GM19438 (cell line): ENCODE measurements at regions not wholly inside any gene's neighbourhood (a gene's known extent, or its start where the extent isn't known, plus 50 kb on each side); places are given as distances from the start of the nearest gene placed in this dataset.
"Not testable (repeated sequence)": the region's sequence is repeated elsewhere in the genome, so short reads cannot be mapped to it uniquely, and the experiment has no call there.

Source experiments
- ATAC-seq: cut with Tn5 transposase; IDR thresholded peaks from one replicate; pipeline ENCODE4 v1.9.1; 2021; ENCODE audit warnings: low read depth; ENCODE audit not compliant: unreplicated experiment

DNA sequence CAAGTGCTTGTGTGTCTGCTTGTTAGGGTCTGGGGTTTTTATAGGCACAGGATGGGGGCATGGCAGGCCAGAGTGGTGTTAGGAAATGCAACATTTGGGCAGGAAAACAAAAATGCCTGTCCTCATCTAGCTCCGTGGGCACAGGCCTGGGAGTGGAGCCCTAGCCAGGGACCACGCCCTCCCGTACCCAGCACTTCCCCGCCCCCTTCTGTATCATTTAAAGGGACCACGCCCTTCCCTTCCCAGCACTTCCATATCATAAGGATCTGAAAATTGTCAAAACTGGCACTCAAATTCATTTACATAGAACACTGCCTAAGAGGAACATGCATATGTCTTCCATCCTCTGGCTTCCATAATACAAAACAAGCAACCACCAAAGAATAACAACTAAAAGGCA is 185.8 kb downstream of the B3GLCT start:
- ATAC-seq: no peak

DNA sequence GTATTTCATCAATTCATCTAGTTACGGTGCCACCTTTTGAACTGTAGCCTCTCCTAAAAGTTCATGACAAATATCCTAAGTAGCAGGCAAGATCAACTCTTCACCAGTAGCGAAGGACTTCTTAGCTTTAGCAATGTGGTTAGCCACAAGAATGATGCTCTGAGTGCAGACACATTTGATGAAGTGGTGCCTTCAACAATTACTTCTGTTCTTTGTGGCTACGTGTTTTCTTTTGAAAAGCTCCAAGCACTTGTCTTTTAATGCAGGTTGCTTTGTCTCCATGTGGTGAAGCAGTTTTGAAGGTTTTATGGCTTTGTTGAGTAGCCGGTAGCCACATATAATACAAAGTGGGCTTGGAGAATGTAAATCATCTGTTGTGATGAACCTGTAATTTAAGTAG is 194.7 kb downstream of the B3GLCT start:
- ATAC-seq: no peak

DNA sequence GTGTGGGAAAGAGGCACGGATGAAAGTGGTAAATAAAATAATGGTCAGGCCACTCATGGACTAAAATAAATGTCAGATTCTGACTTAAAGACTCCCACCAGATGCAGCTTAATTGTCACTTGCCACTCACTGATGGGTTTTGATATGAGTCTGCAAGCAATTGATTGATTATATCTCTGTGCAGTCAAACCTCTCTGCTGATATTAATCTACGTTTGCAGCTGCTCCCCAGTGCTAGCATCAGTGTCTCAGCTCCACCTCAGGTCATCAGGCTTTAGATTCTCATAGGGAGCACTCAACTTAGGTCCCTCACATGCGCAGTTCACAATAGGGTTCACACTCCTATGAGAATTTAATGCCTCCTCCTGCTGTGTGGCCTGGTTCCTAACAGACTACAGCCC is 195.3 kb downstream of the B3GLCT start:
- ATAC-seq: no peak

DNA sequence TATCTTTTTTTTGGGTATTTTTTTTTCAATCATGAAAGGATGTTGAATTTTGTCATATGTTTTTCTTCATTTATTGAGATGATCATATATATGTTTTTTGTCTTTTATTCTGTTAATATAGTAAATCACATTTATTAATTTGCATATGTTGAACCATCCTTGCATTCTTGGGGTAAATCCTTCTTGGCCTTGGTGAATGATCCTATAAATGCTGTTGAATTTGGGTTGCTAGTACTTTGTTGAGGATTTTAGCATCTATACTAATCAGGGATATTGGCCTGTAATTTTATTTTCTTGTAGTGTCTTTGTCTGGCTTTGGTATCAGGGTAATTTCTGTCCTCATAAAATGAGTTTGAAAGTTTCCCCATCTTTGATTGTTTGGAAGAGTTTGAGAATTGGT is 199.9 kb downstream of the B3GLCT start:
- ATAC-seq: no peak

DNA sequence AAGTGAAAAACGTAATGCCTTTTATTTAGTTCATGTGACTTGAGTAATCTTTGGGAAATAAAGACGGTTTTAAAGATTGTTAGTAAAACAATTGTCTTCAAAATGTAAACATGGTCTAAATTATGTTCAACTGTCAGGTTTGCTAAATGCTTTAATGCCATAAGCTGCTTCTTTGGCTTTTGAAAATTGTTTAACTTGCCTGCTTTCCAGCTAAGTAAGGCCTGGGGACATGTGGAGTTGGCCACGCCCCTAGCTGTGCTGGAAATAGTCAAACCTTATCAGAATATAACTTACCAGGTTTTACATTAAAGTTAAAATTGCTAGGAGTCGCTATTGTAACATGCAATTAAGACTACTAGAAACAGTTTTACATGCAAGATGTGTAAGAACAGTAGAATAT is 203.9 kb downstream of the B3GLCT start:
- ATAC-seq: not testable (repeated sequence)

DNA sequence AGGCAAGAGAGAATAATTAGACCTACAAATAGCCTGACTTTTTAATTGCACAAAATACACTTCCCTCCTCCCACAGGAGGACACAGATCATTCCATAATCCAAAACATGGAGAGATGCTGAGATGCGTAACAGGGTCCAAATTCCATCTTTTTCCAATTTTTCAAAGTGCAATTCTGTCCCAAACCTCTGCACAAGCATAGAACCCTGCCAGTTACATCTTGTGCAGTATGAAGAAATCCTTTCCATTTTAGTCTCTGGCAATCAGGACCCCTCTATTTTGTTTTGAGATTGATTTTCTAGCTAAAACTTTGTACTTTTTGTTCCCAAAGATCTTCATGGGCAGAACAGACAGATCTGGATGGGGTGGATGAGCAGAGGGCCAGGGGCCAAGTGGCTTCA is 209.2 kb downstream of the B3GLCT start:
- ATAC-seq: no peak

DNA sequence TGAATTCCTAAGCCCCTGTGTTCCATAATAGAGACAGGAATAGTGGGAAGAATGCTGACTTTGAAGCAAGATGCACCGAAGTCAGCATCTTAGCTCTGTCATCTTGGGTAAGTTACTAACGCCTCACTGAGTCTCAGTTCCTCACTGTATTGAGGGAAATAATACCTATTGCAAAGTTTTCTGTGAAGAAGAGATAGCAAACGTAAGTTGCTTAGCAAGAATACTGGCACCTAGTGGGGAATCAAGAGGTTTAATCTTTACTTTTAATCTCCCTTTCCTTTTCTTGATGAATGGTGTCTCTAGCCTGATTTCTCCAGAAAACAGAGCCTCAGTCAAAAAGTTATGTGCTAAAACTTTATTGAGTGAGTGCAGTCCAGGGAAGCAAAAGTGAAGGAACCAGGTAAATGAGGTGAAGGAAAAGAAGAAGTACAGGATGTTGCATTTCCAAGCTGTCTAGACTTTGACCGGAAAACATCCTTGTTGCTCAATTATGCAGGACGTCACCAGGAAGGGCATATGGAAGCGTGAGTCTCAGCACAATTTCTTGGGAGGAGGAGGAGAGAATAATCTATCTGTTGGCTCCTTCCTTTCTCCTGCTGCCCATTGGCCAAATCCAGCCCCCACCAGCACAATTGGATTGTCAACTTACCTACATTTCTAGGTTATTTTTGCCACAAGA is 210.0 kb downstream of the B3GLCT start:
- no peak for ATAC-seq

DNA sequence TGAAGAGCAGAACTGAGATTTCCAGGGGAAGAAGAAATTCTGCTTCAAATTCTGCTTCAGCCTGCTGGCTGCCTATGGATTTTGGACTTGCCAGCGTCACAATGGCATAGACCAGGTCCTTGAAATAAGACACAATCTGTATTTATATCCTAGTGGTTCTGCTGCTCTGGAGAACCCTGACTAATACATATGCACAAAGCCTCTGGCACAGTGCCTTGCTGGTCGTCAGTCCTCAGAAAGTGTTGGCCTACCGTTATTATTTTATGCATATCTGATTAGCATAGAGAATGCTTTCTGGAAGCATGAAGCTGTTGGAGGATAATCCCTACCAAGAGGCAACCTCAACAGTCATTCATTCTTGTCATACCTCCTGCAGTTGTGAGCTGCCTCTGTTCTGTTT is 213.7 kb downstream of the B3GLCT start:
- no peak for ATAC-seq

DNA sequence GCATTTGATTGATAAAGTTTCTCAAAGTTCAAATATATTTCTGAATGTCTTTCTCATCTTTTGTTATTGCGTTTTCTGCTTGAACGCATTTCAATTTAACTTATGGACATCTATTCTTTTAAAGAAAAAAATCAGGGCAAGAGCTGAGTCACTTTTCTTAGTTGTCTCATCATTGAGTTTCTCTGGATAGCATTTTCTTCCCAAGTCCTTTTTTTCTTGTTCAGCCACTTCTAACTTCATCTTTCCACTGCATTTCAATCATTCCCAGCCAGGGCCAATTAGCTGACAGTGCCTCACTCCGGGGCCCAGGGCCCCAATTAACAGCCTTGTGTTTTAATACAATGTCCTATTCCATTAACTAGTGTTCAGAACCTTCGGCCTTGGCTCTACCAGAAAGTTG is 216.3 kb downstream of the B3GLCT start:
- no peak for ATAC-seq

DNA sequence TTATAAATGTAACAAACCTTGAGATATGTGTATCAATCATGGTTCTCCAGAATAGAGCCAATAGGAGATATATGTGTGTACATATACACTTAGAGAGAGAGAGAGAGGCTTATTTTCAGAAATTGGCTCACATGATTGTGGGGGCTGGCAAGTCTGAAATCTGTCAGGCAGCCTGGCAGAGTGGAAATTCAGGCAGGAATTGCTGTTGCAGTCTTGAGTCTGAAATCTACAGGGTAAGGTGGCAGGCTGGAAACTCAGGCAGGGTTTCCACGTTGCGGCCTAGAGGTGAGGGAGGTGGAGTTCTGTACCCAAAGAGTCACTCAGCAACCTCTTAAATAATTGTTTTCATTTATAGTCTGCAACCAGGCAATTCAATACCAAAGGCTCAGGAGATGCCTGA is 218.4 kb downstream of the B3GLCT start:
- ATAC-seq: no peak

DNA sequence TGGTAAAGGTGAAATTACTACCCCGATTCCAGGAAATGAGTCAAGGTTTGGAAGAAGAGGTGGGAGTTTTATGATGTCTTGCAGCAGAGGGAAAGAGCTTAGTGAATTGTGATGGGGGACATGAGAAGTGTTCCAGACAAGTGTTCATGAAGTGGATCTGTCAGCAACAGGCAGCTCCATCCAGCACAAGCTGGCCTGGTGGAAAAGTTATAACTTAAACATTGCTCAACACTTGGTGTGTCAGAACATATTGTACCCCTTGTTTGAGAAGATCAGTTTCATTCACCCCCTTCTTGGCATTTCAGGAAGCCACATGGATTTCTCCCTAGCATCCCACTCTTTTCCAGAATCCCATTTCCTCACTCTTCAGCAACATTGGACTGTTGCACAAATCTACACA is 222.0 kb downstream of the B3GLCT start:
- ATAC-seq: no peak

DNA sequence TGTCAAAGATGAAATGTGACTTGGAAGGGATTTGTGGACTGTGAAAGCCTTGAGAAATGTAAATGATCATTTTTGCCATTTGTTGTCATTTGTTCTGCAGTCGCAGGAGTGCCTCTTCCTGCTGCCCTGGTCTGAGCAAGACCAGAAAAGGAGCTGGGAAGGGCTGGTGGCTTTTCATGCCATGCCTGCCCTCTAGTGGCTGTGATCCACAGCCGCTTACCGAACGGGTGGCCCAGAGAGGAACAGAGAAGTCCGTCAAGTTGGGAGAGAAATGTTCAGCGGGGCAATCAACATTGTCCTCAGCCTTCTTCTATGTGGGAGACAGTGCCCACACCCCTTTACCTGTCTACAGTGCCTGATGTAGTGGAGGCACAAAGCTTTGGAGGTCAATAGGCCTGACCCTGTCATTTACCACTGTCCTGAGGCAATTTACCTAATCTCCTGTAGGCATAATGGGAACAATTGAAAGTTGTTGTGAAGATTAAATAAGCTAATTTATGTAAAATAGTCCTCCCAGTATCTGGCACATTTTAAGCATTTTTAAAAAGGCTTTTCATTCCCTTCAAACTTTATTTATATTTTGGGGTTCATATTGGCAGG is 224.5 kb downstream of the B3GLCT start:
- ATAC-seq: peak; percentile 98

DNA sequence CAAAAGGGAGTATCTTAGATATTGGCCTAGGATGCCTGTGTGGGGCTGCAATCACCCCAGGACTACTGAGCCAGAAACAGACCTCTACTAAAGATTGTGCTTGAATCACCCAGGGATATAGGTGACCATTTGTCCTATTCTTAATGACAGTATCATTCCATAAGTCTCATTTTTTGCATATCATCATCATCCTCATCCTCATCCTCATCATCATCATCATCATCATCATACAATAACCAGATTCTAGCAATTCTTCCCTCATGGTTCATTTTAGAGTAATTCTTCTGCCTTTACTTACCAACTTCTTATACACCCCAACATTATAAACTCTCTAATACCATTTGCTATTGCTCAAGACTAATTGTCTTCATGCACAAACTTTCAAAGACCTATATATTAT is 226.6 kb downstream of the B3GLCT start:
- ATAC-seq: no peak

DNA sequence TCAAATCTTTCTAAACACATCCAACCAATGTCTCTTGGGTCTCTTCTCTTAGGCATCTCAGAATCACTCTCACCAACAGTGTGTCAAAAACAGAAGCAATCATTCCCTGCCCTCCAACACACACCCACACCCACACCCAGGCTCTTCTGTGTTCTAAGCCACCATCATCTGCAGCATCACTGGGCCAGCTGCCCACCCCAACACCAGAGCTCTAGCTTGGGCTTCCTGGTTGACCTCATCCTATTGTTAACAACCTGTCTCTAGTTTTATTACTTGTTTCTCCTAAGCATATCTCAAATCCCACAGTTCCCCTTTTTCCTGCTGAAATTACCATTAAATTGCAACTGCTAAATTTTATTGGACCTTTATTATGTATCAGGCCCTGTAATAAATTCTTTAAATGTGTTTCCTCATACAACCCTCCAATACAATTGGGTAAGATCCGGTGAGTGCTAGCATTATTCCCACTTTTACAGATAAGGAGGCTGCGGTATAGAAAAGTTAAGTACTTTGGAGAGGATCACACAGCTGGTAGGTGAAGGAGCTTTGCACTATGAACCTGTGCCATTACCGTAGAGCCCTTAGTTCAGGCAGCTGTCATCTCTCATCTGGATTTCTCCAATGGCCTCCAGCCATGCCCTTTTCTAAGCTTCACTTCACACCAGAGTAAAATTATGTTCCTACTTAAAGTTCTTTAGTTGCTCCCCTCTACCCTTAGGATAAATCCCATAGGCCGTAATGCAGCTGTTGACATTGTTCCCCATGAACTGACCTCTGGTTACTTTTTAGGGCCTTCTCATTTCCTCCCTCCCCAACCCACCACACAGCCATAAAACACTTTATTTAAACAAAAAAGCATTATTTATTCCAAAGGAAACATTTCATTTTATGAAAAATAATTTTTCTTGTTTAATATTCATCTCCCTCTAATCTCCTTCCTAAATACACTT is 227.7 kb downstream of the B3GLCT start:
- no peak for ATAC-seq

DNA sequence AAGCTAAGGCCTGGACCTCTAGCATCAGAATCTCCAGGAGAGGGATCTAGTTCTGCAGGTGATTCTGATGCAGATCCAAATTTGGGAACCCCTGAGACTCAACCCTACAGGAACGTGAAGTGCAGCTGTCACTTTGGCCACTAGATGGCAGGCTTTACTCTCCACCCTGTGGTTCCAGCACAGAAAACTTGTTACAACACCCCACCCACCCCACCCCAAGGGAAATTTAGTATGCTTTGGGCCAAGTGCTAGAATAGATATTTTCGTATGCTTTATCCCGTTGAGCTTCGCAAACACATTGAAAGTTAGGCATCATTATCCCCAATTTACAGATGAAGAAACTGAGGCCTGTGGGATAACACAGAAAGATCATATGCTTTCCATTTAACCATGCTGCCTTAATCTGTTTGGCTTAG is 232.0 kb downstream of the B3GLCT start:
- no peak for ATAC-seq

DNA sequence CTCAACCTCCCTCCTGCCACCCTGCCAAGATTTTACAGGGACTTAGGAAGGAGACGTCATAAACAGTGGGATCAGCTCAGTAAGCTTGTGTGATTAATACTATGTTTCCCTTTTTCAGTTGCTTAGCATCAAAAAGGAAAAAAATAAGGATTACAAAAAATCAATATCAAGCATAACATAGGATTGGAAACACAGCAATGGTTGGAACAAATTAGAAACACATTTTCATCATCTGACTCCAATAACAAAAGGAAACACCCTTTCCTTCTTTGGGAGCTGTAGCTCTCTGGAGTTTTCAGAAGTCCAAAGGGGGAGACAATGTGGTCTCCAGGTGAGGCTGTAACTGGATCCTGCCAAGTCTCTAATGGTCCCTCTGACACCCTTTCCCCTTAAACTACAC is 233.4 kb downstream of the B3GLCT start:
- ATAC-seq: no peak

DNA sequence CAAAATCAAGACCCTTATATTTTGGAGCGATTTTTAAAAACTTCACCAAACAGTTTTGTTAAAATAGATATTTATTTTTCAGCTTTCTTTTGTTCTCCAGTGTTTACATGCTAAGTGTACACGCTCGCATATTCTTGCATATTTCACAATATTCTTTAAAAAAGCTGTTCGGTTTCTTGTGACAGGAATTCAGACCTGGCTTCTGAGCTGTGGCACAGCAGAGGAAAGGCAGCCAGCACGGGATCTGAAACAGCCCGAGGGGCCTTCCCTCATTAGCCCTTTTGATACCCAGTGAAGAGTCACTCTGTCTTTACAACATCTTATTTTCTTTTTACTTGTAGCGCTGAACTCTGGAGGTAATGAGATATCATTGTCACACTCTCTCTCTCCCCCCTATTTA is 234.0 kb downstream of the B3GLCT start:
- no peak for ATAC-seq

DNA sequence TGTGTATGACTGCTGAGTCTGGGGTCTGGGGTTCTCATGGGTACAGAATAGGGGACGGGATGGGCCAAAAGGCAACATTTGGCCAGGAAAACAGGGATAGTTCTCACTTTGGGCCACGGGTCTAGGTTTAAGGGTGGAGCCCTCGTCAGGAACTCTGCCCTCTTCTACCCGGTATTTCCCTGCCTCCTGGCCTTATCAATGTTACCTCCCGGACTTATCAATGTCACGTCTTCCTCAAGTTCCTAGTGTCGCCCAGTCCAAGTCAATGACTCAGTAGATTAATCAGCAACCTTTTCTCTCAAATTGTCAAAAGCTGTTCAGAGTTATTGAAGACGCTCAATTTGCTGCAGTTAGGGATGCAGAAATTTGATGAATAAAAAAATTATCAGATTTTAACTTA is 234.8 kb downstream of the B3GLCT start:
- no peak for ATAC-seq

DNA sequence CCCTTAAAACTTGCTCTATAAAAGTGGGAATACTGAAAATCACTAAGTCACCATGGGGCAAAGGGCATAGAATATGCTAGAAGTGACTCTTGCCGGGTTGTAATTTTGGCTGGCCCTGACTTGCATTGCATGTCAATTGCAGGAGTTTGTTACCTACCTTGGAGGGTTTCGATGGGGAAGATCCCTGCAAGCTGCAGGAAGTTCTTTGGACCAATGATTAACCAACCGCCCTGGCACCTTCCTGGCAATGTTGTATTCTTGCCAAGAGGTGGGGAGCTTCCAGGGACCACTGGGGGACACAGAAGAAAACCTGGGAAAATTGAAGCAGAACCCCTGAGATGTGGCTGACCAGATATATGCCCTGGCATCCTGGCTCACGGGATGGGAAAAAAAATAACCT is 235.8 kb downstream of the B3GLCT start:
- no peak for ATAC-seq

DNA sequence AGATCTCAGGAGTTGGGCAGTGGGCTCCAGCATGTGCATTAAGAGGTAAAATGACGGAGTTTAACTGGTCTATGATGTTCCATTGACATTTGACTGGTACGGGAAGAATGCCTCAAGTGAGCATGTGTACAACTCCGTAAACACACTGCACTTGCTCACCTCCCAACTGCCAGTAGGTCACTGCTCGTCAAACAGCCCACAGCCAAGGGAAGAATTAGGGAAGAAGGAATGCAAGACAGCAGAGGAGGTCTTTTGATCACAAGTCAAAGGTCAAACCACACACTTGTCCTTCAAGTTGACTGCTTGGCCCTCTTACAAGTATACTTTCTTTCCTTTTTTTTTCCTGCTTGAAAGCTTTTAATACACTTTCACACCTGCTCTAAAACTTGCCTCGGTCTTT is 236.7 kb downstream of the B3GLCT start:
- ATAC-seq: no peak

DNA sequence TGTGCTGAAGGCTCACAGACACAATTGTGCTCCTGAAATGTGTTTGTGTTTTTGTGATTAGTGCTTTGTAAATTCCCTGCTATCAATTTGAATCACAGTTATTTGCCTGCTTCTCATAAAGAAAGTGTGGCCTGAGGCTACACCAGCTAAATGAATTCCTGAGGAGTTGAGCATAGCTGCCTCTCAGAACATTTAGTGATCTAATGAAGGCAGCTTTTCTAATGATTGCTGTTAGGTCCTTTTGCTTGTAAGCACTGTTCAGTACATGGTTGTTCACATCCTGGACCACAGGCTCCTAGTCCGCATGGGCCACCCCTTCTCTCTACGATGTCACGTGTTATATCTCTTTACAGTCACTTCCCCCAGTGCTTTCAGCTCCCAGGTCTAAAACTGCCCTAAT is 238.2 kb downstream of the B3GLCT start:
- ATAC-seq: no peak

DNA sequence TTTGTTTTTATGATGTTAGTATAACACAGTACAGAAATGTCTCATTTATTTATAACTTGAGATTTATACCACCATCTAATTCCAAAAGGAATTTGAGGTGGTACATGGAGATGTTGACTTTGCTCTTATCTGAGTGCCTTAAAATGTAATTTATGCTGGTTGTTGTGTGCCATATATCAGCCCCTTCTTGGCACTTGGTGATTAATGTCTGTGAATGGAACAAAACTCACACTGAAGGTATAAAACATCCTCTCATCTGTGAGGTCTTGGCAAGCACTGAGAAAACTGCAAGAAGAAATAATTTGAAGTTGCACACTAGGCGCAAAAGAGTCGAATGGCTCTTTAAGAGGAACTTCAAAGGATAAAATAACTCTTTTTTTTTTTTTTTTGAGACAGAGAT is 240.4 kb downstream of the B3GLCT start:
- ATAC-seq: no peak
